IgD-negative memory B cell (primary cell): ENCODE measurements at regions not wholly inside any gene's neighbourhood (a gene's known extent, or its start where the extent isn't known, plus 50 kb on each side); places are given as distances from the start of the nearest gene placed in this dataset.

ENCODE experiments used
- H3K27ac Mint-ChIP-seq, 3 donors: one replicate each; pipeline ENCODE4 v1.8.0; 2020 to 2022; ENCODE audit warnings: mild to moderate bottlenecking in 3 of 3, mixed read lengths in 3 of 3, moderate library complexity in 1 of 3
- H3K27me3 Mint-ChIP-seq: one replicate; pipeline ENCODE4 v1.8.0; 2021; ENCODE audit warnings: mixed read lengths
- H3K36me3 Mint-ChIP-seq: one replicate; pipeline ENCODE4 v1.8.0; 2020; ENCODE audit warnings: mild to moderate bottlenecking, mixed read lengths
- H3K4me1 Mint-ChIP-seq, 3 donors: one replicate each; pipeline ENCODE4 v1.8.0; 2020 to 2022; ENCODE audit warnings: mixed read lengths in 3 of 3, mild to moderate bottlenecking in 1 of 3
- H3K4me3 Mint-ChIP-seq, 4 donors: one replicate each; pipeline ENCODE4 v1.8.0; 2020 to 2022; ENCODE audit warnings: mild to moderate bottlenecking in 4 of 4, mixed read lengths in 4 of 4, moderate library complexity in 3 of 4
- H3K9me3 Mint-ChIP-seq, 3 donors: one replicate each; pipeline ENCODE4 v1.8.0; 2020 to 2021; ENCODE audit warnings: mixed read lengths in 3 of 3, mild to moderate bottlenecking in 1 of 3

- H3K27ac Mint-ChIP-seq, result no peak overlapping the region
- H3K36me3 Mint-ChIP-seq, result no peaks in the 10 kb centered on the region
- H3K4me1 Mint-ChIP-seq, result peaks cover 0 to 1% (median 0%) of the 10 kb centered on the region in 3 donors
- H3K27me3 Mint-ChIP-seq, result no peaks in the 10 kb centered on the region
- no peak overlapping the region for H3K4me3 Mint-ChIP-seq
- H3K9me3 Mint-ChIP-seq, result peaks cover 0 to 2% (median 0%) of the 10 kb centered on the region in 3 donors
Observed at GRCh38 chr1:82221721-82222120, 421.0 kb downstream of the ADGRL2 start.

- Mint-ChIP-seq H3K27ac (no peak overlapping the region), H3K4me1 (peaks cover 0 to 1% (median 0%) of the 10 kb centered on the region in 3 donors), H3K4me3 (no peak overlapping the region), H3K27me3 (no peaks in the 10 kb centered on the region), H3K36me3 (no peaks in the 10 kb centered on the region), H3K9me3 (peaks cover 0 to 2% (median 0%) of the 10 kb centered on the region in 3 donors)
Observed at GRCh38 chr1:82220754-82221153, 420.0 kb downstream of the ADGRL2 start.

GRCh38 chr1:82219841-82220240 is 419.1 kb downstream of the ADGRL2 start:
- Mint-ChIP-seq H3K9me3 (peaks cover 0 to 3% (median 0%) of the 10 kb centered on the region in 3 donors), H3K27me3 (peaks cover 2% of the 10 kb centered on the region), H3K27ac (no peak overlapping the region), H3K4me1 (peaks cover 0 to 1% (median 0%) of the 10 kb centered on the region in 3 donors), H3K4me3 (no peak overlapping the region), H3K36me3 (no peaks in the 10 kb centered on the region)

- H3K36me3 Mint-ChIP-seq, result no peaks in the 10 kb centered on the region
- peaks cover 2% of the 10 kb centered on the region for H3K27me3 Mint-ChIP-seq
- H3K27ac Mint-ChIP-seq, result no peak overlapping the region
- peaks cover 0 to 3% (median 0%) of the 10 kb centered on the region in 3 donors for H3K9me3 Mint-ChIP-seq
- H3K4me3 Mint-ChIP-seq, result no peak overlapping the region
- H3K4me1 Mint-ChIP-seq, result peaks cover 0 to under 1% (median 0%) of the 10 kb centered on the region in 3 donors
Observed at GRCh38 chr1:82218846-82219245, 418.1 kb downstream of the ADGRL2 start.

- no peaks in the 10 kb centered on the region for H3K4me1 Mint-ChIP-seq
Observed at GRCh38 chr1:82215853-82216175, 415.1 kb downstream of the ADGRL2 start.

GRCh38 chr1:82215056-82215852 is 414.5 kb downstream of the ADGRL2 start:
- Mint-ChIP-seq H3K4me1 (no peaks in the 10 kb centered on the region), H3K27ac (no peak overlapping the region), H3K27me3 (peaks cover 2% of the 10 kb centered on the region), H3K4me3 (no peak overlapping the region), H3K9me3 (peaks cover 0 to 1% (median 0%) of the 10 kb centered on the region in 3 donors), H3K36me3 (no peaks in the 10 kb centered on the region)

More at GRCh38 chr1:82215853-82216175, 415.1 kb downstream of the ADGRL2 start:
- peaks cover 0 to 1% (median 0%) of the 10 kb centered on the region in 3 donors for H3K9me3 Mint-ChIP-seq
- H3K27me3 Mint-ChIP-seq, result peaks cover 2% of the 10 kb centered on the region
- H3K36me3 Mint-ChIP-seq, result no peaks in the 10 kb centered on the region
- H3K27ac Mint-ChIP-seq, result no peak overlapping the region
- H3K4me3 Mint-ChIP-seq, result no peak overlapping the region

- no peaks in the 10 kb centered on the region for H3K36me3 Mint-ChIP-seq
- H3K4me1 Mint-ChIP-seq, result no peaks in the 10 kb centered on the region
- peaks cover 2% of the 10 kb centered on the region for H3K27me3 Mint-ChIP-seq
- H3K27ac Mint-ChIP-seq, result no peak overlapping the region
- H3K4me3 Mint-ChIP-seq, result no peak overlapping the region
- H3K9me3 Mint-ChIP-seq, result peaks cover 0 to 1% (median 0%) of the 10 kb centered on the region in 3 donors
Observed at GRCh38 chr1:82214606-82215005, 413.9 kb downstream of the ADGRL2 start.

- no peak overlapping the region for H3K4me3 Mint-ChIP-seq
Observed at GRCh38 chr1:82197606-82198005, 396.9 kb downstream of the ADGRL2 start.

GRCh38 chr1:82195245-82195644 is 394.5 kb downstream of the ADGRL2 start:
- H3K9me3 Mint-ChIP-seq, result peaks cover 0 to 2% (median 0%) of the 10 kb centered on the region in 3 donors
- no peak overlapping the region for H3K27ac Mint-ChIP-seq
- H3K36me3 Mint-ChIP-seq, result no peaks in the 10 kb centered on the region
- H3K27me3 Mint-ChIP-seq, result no peaks in the 10 kb centered on the region
- H3K4me3 Mint-ChIP-seq, result no peak overlapping the region
- no peaks in the 10 kb centered on the region for H3K4me1 Mint-ChIP-seq

More at GRCh38 chr1:82197606-82198005, 396.9 kb downstream of the ADGRL2 start:
- Mint-ChIP-seq H3K27me3 (no peaks in the 10 kb centered on the region), H3K27ac (no peak overlapping the region), H3K36me3 (no peaks in the 10 kb centered on the region), H3K9me3 (no peaks in the 10 kb centered on the region), H3K4me1 (no peaks in the 10 kb centered on the region)

- Mint-ChIP-seq H3K27ac (no peak overlapping the region), H3K27me3 (no peaks in the 10 kb centered on the region), H3K4me3 (no peak overlapping the region), H3K4me1 (no peaks in the 10 kb centered on the region), H3K36me3 (no peaks in the 10 kb centered on the region), H3K9me3 (peaks cover 0 to 2% (median 0%) of the 10 kb centered on the region in 3 donors)
Observed at GRCh38 chr1:82185084-82185483, 384.4 kb downstream of the ADGRL2 start.

- no peaks in the 10 kb centered on the region for H3K36me3 Mint-ChIP-seq
- no peak overlapping the region for H3K27ac Mint-ChIP-seq
- H3K9me3 Mint-ChIP-seq, result peaks cover 0 to 2% (median 0%) of the 10 kb centered on the region in 3 donors
- no peaks in the 10 kb centered on the region for H3K4me1 Mint-ChIP-seq
- no peaks in the 10 kb centered on the region for H3K27me3 Mint-ChIP-seq
- no peak overlapping the region for H3K4me3 Mint-ChIP-seq
Observed at GRCh38 chr1:82181846-82182245, 381.1 kb downstream of the ADGRL2 start.

GRCh38 chr1:82179131-82179530 is 378.4 kb downstream of the ADGRL2 start:
- no peak overlapping the region for H3K4me3 Mint-ChIP-seq
- no peaks in the 10 kb centered on the region for H3K9me3 Mint-ChIP-seq
- H3K27ac Mint-ChIP-seq, result no peak overlapping the region
- H3K36me3 Mint-ChIP-seq, result no peaks in the 10 kb centered on the region
- no peaks in the 10 kb centered on the region for H3K4me1 Mint-ChIP-seq
- no peaks in the 10 kb centered on the region for H3K27me3 Mint-ChIP-seq

GRCh38 chr1:82177192-82177591 is 376.5 kb downstream of the ADGRL2 start:
- Mint-ChIP-seq H3K4me1 (no peaks in the 10 kb centered on the region), H3K27ac (no peak overlapping the region), H3K9me3 (no peaks in the 10 kb centered on the region), H3K4me3 (no peak overlapping the region), H3K36me3 (no peaks in the 10 kb centered on the region), H3K27me3 (no peaks in the 10 kb centered on the region)

GRCh38 chr1:82171955-82172354 is 371.2 kb downstream of the ADGRL2 start:
- Mint-ChIP-seq H3K27ac (no peak overlapping the region), H3K4me3 (no peak overlapping the region), H3K27me3 (no peaks in the 10 kb centered on the region), H3K4me1 (no peaks in the 10 kb centered on the region), H3K36me3 (no peaks in the 10 kb centered on the region), H3K9me3 (peaks cover 0 to 4% (median 0%) of the 10 kb centered on the region in 3 donors)

- Mint-ChIP-seq H3K27me3 (no peaks in the 10 kb centered on the region), H3K36me3 (no peaks in the 10 kb centered on the region), H3K27ac (no peak overlapping the region), H3K9me3 (peaks cover 0 to 4% (median 0%) of the 10 kb centered on the region in 3 donors), H3K4me3 (no peak overlapping the region), H3K4me1 (no peaks in the 10 kb centered on the region)
Observed at GRCh38 chr1:82168482-82168881, 367.7 kb downstream of the ADGRL2 start.

GRCh38 chr1:82165304-82165703 is 364.6 kb downstream of the ADGRL2 start:
- peaks cover 0 to 4% (median 4%) of the 10 kb centered on the region in 3 donors for H3K9me3 Mint-ChIP-seq
- H3K27me3 Mint-ChIP-seq, result no peaks in the 10 kb centered on the region
- H3K36me3 Mint-ChIP-seq, result no peaks in the 10 kb centered on the region
- H3K4me1 Mint-ChIP-seq, result no peaks in the 10 kb centered on the region
- H3K4me3 Mint-ChIP-seq, result no peak overlapping the region
- no peak overlapping the region for H3K27ac Mint-ChIP-seq
